Stimulated activated naive B cell treated with anti-CD40 and anti-IgM and Interleukin-4, amounts not matched to agents 10 μg/mL and 1 μg/mL and 100 μg/mL, for 72 hours (primary cell): ENCODE measurements at regions not wholly inside any gene's neighbourhood (a gene's known extent, or its start where the extent isn't known, plus 50 kb on each side); places are given as distances from the start of the nearest gene placed in this dataset.
"Not testable (repeated sequence)": the region's sequence is repeated elsewhere in the genome, so short reads cannot be mapped to it uniquely, and the experiment has no call there.

Experiments
- ATAC-seq, 2 donors: fragments of 150-1000 bp; cut with Tn5 transposase; replicated peaks; 2 replicates each; pipeline ENCODE4 v1.10.0; 2021; ENCODE audit warnings: moderate library complexity in 1 of 2
- DNase-seq: peaks from one replicate; pipeline ENCODE4 v3.0.0; 2021
- H3K27ac Mint-ChIP-seq: one replicate; pipeline ENCODE4 v1.8.0; 2022; ENCODE audit warnings: mild to moderate bottlenecking, mixed read lengths
- H3K27me3 Mint-ChIP-seq, 2 donors: one replicate each; pipeline ENCODE4 v1.8.0; 2022; ENCODE audit warnings: mixed read lengths in 2 of 2
- H3K36me3 Mint-ChIP-seq, 2 donors: one replicate each; pipeline ENCODE4 v1.8.0; 2022; ENCODE audit warnings: mixed read lengths in 2 of 2, mild to moderate bottlenecking in 1 of 2
- H3K4me1 Mint-ChIP-seq, 2 donors: one replicate each; pipeline ENCODE4 v1.8.0; 2022; ENCODE audit warnings: mixed read lengths in 2 of 2, mild to moderate bottlenecking in 1 of 2
- H3K4me3 Mint-ChIP-seq, 2 donors: one replicate each; pipeline ENCODE4 v1.8.0; 2022; ENCODE audit warnings: mild to moderate bottlenecking in 2 of 2, mixed read lengths in 2 of 2, moderate library complexity in 1 of 2
- H3K9me3 Mint-ChIP-seq, 2 donors: one replicate each; pipeline ENCODE4 v1.8.0; 2022; ENCODE audit warnings: mixed read lengths in 2 of 2, mild to moderate bottlenecking in 1 of 2

DNA sequence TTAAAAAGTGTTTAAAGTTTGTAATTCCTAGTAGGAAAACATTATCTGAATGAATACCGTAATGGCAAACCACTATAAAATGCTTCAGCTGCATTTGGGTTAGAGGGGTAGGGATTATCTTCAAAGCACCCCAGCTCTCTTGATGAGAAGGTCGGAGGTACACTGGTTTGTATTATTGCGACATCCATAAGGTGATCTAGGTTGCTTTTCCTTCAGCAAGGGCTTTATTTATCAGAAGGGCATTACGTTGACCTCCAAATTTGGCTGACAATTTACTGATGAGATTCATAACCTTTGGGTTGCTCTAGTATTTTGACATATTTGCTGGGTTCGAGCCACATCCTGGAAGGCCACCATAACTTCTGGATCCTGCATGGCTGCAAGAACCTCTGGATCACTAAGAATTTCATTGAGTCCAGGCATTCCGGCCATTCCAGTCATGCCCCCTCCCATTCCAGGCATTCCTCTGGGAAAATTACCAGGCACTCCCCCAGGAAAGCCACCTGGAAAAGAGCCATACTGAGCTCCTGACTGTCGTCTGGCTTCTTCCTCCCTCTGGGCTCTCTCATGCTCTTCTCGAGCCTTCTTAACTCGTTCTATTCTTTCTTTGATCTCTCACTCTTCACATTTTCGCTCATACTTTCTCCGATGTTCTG is 83.6 kb upstream of the EXOC4 start:
- H3K27me3 Mint-ChIP-seq, result peaks cover 16 to 26% of the 10 kb centered on the region in 2 donors
- DNase-seq, H3K4me1 Mint-ChIP-seq, H3K9me3 Mint-ChIP-seq, ATAC-seq, H3K36me3 Mint-ChIP-seq, H3K4me3 Mint-ChIP-seq, H3K27ac Mint-ChIP-seq: not testable (repeated sequence)

DNA sequence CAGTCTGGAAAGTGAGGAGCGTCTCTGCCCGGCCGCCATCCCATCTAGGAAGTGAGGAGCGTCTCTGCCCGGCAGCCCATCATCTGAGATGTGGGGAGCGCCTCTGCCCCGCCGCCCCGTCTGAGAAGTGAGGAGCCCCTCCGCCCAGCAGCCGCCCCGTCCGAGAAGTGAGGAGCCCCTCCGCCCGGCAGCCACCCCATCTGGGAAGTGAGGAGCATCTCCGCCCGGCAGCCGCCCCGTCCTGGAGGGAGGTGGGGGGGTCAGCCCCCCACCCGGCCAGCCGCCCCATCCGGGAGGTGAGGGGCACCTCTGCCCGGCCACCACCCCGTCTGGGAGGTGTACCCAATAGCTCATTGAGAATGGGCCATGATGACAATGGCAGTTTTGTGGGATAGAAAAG is 75.4 kb upstream of the EXOC4 start:
- H3K27ac Mint-ChIP-seq, H3K4me3 Mint-ChIP-seq, ATAC-seq, DNase-seq, H3K9me3 Mint-ChIP-seq, H3K36me3 Mint-ChIP-seq, H3K4me1 Mint-ChIP-seq: not testable (repeated sequence)
- peaks cover 12 to 18% of the 10 kb centered on the region in 2 donors for H3K27me3 Mint-ChIP-seq

DNA sequence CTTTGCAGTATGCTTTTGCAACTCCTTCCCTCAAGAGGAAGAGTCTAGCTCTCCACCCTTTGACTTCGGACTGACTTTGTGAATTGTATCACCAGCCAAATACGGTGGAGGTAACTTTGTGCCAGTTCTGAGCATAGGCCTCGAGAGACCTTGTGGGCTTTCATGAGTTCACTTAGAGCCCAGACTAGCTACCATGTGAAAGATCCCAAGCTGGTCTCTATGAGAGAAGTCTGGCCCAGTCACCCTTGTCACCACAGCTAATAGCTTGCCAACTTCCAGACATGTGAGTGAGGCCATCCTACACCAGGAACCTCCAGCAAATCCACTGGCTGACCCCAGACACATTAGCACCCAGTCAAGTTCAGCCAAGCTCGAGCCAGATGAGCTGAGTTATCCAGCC is 72.2 kb upstream of the EXOC4 start:
- no peak overlapping the region for H3K4me3 Mint-ChIP-seq
- DNase-seq (no peak), ATAC-seq (no peak)
- no peaks in the 10 kb centered on the region for H3K4me1 Mint-ChIP-seq
- peaks cover 4 to 8% of the 10 kb centered on the region in 2 donors for H3K9me3 Mint-ChIP-seq
- H3K27ac Mint-ChIP-seq, result no peak overlapping the region
- H3K27me3 Mint-ChIP-seq, result peaks cover 5 to 17% of the 10 kb centered on the region in 2 donors
- peaks cover 0 to 3% of the 10 kb centered on the region in 2 donors for H3K36me3 Mint-ChIP-seq

GRCh38 chr7:133183042-133183794 is 69.7 kb upstream of the EXOC4 start:
- H3K27ac Mint-ChIP-seq, result no peak overlapping the region
- H3K36me3 Mint-ChIP-seq, result peaks cover 0 to 3% of the 10 kb centered on the region in 2 donors
- ATAC-seq (no peak), DNase-seq (no peak)
- no peaks in the 10 kb centered on the region for H3K4me1 Mint-ChIP-seq
- peaks cover 7 to 17% of the 10 kb centered on the region in 2 donors for H3K27me3 Mint-ChIP-seq
- no peak overlapping the region for H3K4me3 Mint-ChIP-seq
- peaks cover 4 to 7% of the 10 kb centered on the region in 2 donors for H3K9me3 Mint-ChIP-seq

DNA sequence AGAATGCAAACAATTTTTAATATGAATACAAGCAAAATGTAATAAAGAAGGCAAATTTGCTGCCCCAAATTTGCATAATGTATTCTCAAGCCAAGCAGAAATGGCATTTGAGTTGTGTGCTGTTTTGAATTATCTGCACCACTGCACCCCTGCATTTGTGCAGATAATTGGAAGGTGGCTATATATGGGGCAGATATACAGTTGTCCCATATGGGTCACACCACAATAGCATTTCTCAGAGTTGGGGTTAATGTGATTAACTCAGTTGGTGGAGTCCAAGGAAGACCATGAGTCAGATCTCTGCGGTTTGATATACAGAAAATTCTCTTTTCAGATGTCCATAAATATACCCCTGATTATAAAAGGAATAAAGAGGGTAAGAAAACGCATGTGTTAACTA is 68.9 kb upstream of the EXOC4 start:
- no peak overlapping the region for H3K4me3 Mint-ChIP-seq
- H3K27ac Mint-ChIP-seq, result no peak overlapping the region
- H3K9me3 Mint-ChIP-seq, result peaks cover 0 to 2% of the 10 kb centered on the region in 2 donors
- ATAC-seq (no peak), DNase-seq (no peak)
- H3K4me1 Mint-ChIP-seq, result no peaks in the 10 kb centered on the region
- H3K36me3 Mint-ChIP-seq, result no peaks in the 10 kb centered on the region
- H3K27me3 Mint-ChIP-seq, result peaks cover 3 to 10% of the 10 kb centered on the region in 2 donors

DNA sequence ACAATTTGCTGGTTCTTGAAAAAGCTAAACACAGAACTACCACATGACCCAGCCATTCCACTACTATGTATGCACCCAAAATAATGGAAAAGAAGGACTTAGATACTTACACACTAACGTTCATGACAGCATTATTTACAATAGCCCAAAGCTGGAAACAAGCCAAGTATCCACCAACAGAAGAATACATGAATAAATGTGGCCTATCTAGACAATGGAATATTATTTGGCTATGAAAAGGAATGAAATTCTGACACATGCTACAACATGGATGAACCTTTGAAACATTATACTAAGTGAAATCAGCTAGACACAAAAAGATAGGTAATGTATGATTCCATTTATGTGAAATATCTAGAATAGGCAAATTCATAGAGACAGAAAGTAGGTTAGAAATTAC is 67.4 kb upstream of the EXOC4 start:
- peaks cover 0 to 2% of the 10 kb centered on the region in 2 donors for H3K9me3 Mint-ChIP-seq
- H3K4me3 Mint-ChIP-seq, result no peak overlapping the region
- H3K27ac Mint-ChIP-seq, result no peak overlapping the region
- DNase-seq, result no peak
- no peaks in the 10 kb centered on the region for H3K4me1 Mint-ChIP-seq
- no peaks in the 10 kb centered on the region for H3K36me3 Mint-ChIP-seq
- peaks cover 3 to 13% of the 10 kb centered on the region in 2 donors for H3K27me3 Mint-ChIP-seq
- ATAC-seq, result no peak

DNA sequence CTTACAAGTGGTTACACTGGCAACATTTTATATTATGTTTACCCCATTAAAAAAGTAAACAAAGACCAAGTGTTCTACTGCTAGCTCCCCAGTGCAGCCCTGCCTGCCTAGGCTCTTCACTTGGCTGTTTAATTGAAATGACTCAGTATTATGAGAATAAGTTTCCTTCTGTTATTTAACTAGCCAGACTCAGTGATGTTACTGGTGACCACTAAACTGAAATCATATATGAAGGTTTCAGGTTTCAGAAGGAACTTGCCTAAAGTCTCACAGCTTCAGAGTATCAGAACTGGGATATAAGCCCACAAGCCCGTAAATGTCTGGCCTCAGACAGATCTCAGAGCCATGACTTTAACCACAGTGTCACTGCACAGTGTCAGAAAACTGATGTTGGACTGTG is 66.8 kb upstream of the EXOC4 start:
- no peak for ATAC-seq
- no peak for DNase-seq
- Mint-ChIP-seq H3K4me3 (no peak overlapping the region), H3K4me1 (no peaks in the 10 kb centered on the region), H3K27me3 (peaks cover 3 to 13% of the 10 kb centered on the region in 2 donors), H3K27ac (no peak overlapping the region), H3K36me3 (no peaks in the 10 kb centered on the region), H3K9me3 (peaks cover 0 to 2% of the 10 kb centered on the region in 2 donors)

DNA sequence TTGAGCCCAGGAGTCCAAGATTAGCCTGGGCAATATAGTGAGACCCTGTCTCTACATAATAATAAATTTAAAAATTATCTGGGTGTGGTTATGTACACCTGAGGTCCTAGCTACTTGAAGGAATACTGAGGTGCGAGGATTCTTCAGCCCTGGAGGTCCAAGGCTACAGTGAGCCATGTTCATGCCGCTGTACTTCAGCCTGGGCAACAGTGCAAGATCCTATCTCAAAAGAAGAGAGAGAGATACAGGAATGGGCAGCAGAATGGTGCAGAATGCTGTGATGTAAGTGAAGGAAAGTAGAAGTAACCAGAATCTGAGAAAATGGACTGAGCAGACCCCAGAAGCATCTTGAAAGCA is 62.7 kb upstream of the EXOC4 start:
- DNase-seq (no peak), ATAC-seq (no peak)
- no peaks in the 10 kb centered on the region for H3K4me1 Mint-ChIP-seq
- no peak overlapping the region for H3K4me3 Mint-ChIP-seq
- H3K27ac Mint-ChIP-seq, result no peak overlapping the region
- H3K9me3 Mint-ChIP-seq, result peaks cover 4 to 5% of the 10 kb centered on the region in 2 donors
- peaks cover 6 to 11% of the 10 kb centered on the region in 2 donors for H3K27me3 Mint-ChIP-seq
- H3K36me3 Mint-ChIP-seq, result no peaks in the 10 kb centered on the region

DNA sequence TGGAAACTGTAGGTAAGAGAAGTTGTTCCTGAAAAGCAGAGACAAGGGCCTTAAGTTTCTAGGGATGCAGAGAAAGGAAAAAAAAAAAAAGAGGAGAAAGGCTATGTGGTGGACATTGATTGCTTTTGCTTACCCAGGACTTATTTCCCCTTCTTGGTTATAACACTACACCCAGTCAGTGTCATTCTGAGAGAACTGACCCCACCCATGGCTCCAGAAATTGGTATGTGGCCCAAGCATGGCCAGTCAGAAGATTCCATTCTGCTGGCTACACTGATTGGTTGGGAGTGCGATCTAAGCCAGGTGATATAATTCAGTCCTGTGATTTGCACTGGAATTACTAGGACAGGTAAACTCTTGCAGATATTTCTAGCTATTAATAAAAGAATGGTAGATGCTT is 62.2 kb upstream of the EXOC4 start:
- DNase-seq, result no peak
- Mint-ChIP-seq H3K4me1 (no peaks in the 10 kb centered on the region), H3K9me3 (peaks cover 3 to 5% of the 10 kb centered on the region in 2 donors), H3K27me3 (peaks cover 6% of the 10 kb centered on the region in 2 donors), H3K4me3 (no peak overlapping the region), H3K36me3 (no peaks in the 10 kb centered on the region), H3K27ac (no peak overlapping the region)
- ATAC-seq, result no peak

- no peak for DNase-seq
- H3K27ac Mint-ChIP-seq, result no peak overlapping the region
- no peak overlapping the region for H3K4me3 Mint-ChIP-seq
Measured at GRCh38 chr7:133191787-133192186, 61.1 kb upstream of the EXOC4 start.

GRCh38 chr7:133195868-133196267 is 57.0 kb upstream of the EXOC4 start:
- peaks cover 10 to 19% of the 10 kb centered on the region in 2 donors for H3K27me3 Mint-ChIP-seq
- no peaks in the 10 kb centered on the region for H3K36me3 Mint-ChIP-seq
- DNase-seq, result no peak

More at GRCh38 chr7:133191787-133192186, 61.1 kb upstream of the EXOC4 start:
- no peaks in the 10 kb centered on the region for H3K4me1 Mint-ChIP-seq
- H3K9me3 Mint-ChIP-seq, result peaks cover 2 to 5% of the 10 kb centered on the region in 2 donors
- no peak for ATAC-seq
- no peaks in the 10 kb centered on the region for H3K36me3 Mint-ChIP-seq
- H3K27me3 Mint-ChIP-seq, result peaks cover 5 to 7% of the 10 kb centered on the region in 2 donors

GRCh38 chr7:133196856-133197612 is 55.8 kb upstream of the EXOC4 start:
- Mint-ChIP-seq H3K9me3 (peaks cover 2 to 5% of the 10 kb centered on the region in 2 donors), H3K27ac (no peak overlapping the region), H3K36me3 (no peaks in the 10 kb centered on the region), H3K27me3 (peaks cover 10 to 24% of the 10 kb centered on the region in 2 donors), H3K4me3 (no peak overlapping the region), H3K4me1 (no peaks in the 10 kb centered on the region)
- ATAC-seq (no peak), DNase-seq (no peak)

More at GRCh38 chr7:133195868-133196267, 57.0 kb upstream of the EXOC4 start:
- Mint-ChIP-seq H3K9me3 (peaks cover 2 to 5% of the 10 kb centered on the region in 2 donors), H3K4me3 (no peak overlapping the region), H3K4me1 (no peaks in the 10 kb centered on the region), H3K27ac (no peak overlapping the region)
- ATAC-seq, result no peak

DNA sequence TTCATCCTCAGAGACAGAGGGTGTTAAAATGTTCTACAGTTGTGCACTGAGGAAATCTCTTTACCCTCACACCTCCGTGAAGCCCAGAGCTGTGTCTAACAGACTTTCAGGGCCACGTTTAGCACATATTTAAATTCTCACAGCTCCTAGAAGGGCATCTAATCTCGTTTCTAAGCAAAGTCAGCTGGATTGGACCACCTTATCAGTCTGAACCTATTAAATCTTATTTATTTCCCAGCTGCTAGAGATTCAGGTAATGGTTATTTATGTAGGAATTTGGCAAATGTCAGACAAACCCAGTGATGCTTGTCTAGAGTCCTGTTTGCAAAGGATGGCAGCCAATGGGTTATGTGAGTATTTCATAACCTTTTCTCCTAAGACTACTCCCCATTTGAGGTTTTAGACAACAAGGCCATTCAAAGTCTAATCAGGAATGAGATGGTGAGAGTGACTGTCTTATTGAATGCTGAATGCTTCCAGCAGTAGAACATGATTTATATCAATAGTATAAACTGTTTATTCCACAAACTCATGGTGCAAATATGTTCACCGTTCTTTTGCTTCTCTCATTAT is 54.8 kb upstream of the EXOC4 start:
- Mint-ChIP-seq H3K27me3 (peaks cover 10 to 24% of the 10 kb centered on the region in 2 donors), H3K9me3 (peaks cover 2 to 5% of the 10 kb centered on the region in 2 donors), H3K4me3 (no peak overlapping the region), H3K36me3 (no peaks in the 10 kb centered on the region), H3K4me1 (no peaks in the 10 kb centered on the region), H3K27ac (no peak overlapping the region)
- no peak for DNase-seq
- no peak for ATAC-seq

GRCh38 chr7:133199831-133200230 is 53.0 kb upstream of the EXOC4 start:
- Mint-ChIP-seq H3K27ac (no peak overlapping the region), H3K36me3 (no peaks in the 10 kb centered on the region), H3K27me3 (peaks cover 10 to 24% of the 10 kb centered on the region in 2 donors), H3K4me3 (no peak overlapping the region), H3K4me1 (no peaks in the 10 kb centered on the region), H3K9me3 (no peaks in the 10 kb centered on the region)
- ATAC-seq (no peak), DNase-seq (no peak)
